ENCODE measurements at regions not wholly inside any gene's neighbourhood (a gene's known extent, or its start where the extent isn't known, plus 50 kb on each side); places are given as distances from the start of the nearest gene placed in this dataset.

- ChIA-PET POLR2A (interaction anchor here (0.5 kb wide), 1 partner anchor 405 kb away, joined by 6 read pairs; no protein-coding TSS in a partner anchor), CTCF (no interaction called here)
- H3K36me3 ChIP-seq (ENCODE audit: control insufficient read depth in 4 of 4, insufficient read depth in 4 of 4, low read length in 3 of 4) = no peaks in the 10 kb centered on the region
- no peak for DNase-seq
- H3K9me3 ChIP-seq (ENCODE audit: control extremely low read depth in 1 of 5, control insufficient read depth in 4 of 5, insufficient read depth in 2 of 5, low read depth in 1 of 5, low read length in 4 of 5) = no peaks in the 10 kb centered on the region
- WGBS (ENCODE audit: insufficient coverage) = 100% methylated on average over 3 of the region's 5 CpGs
- H3K4me1 ChIP-seq (ENCODE audit: control extremely low read depth in 1 of 4, control insufficient read depth in 4 of 4, insufficient read depth in 4 of 4, low read length in 3 of 4) = peaks cover 0 to 8% (median 5%) of the 10 kb centered on the region in 4 experiments
- no peaks in the 10 kb centered on the region for H3K27me3 ChIP-seq (replicated peaks in 2 of 5; ENCODE audit: control insufficient read depth in 4 of 5, insufficient read depth in 5 of 5, low read length in 4 of 5)
- no peak overlapping the region for H3K27ac ChIP-seq (ENCODE audit: insufficient read depth in 1 of 2, low read depth in 1 of 2, low read length in 2 of 2, poor library complexity in 1 of 2, severe bottlenecking in 2 of 2)
- no peak overlapping the region for H3K4me3 ChIP-seq (ENCODE audit: control insufficient read depth in 1 of 7, extremely low read depth in 1 of 7, insufficient read depth in 4 of 7, low read depth in 2 of 7, low read length in 6 of 7)
Observed at GRCh38 chr3:64354221-64354620, 129.0 kb upstream of the PRICKLE2 start.

- 91% methylated on average over 4 of the region's 6 CpGs for WGBS (ENCODE audit: insufficient coverage)
- ChIA-PET POLR2A (no interaction called here), CTCF (no interaction called here)
- DNase-seq = no peak
- Histone ChIP-seq H3K4me3 (ENCODE audit: control insufficient read depth in 1 of 7, extremely low read depth in 1 of 7, insufficient read depth in 4 of 7, low read depth in 2 of 7, low read length in 6 of 7) (no peak overlapping the region), H3K9me3 (ENCODE audit: control extremely low read depth in 1 of 5, control insufficient read depth in 4 of 5, insufficient read depth in 2 of 5, low read depth in 1 of 5, low read length in 4 of 5) (no peaks in the 10 kb centered on the region), H3K27me3 (replicated peaks in 2 of 5; ENCODE audit: control insufficient read depth in 4 of 5, insufficient read depth in 5 of 5, low read length in 4 of 5) (no peaks in the 10 kb centered on the region), H3K36me3 (ENCODE audit: control insufficient read depth in 4 of 4, insufficient read depth in 4 of 4, low read length in 3 of 4) (no peaks in the 10 kb centered on the region), H3K4me1 (ENCODE audit: control extremely low read depth in 1 of 4, control insufficient read depth in 4 of 4, insufficient read depth in 4 of 4, low read length in 3 of 4) (peaks cover 0 to 8% (median 5%) of the 10 kb centered on the region in 4 experiments), H3K27ac (ENCODE audit: insufficient read depth in 1 of 2, low read depth in 1 of 2, low read length in 2 of 2, poor library complexity in 1 of 2, severe bottlenecking in 2 of 2) (no peak overlapping the region)
Observed at GRCh38 chr3:64353226-64353625, 128.0 kb upstream of the PRICKLE2 start.

- CTCF ChIA-PET = no interaction called here
- no peaks in the 10 kb centered on the region for H3K9me3 ChIP-seq (ENCODE audit: control extremely low read depth in 1 of 5, control insufficient read depth in 4 of 5, insufficient read depth in 2 of 5, low read depth in 1 of 5, low read length in 4 of 5)
- peaks cover 0 to 8% (median 5%) of the 10 kb centered on the region in 4 experiments for H3K4me1 ChIP-seq (ENCODE audit: control extremely low read depth in 1 of 4, control insufficient read depth in 4 of 4, insufficient read depth in 4 of 4, low read length in 3 of 4)
- H3K36me3 ChIP-seq (ENCODE audit: control insufficient read depth in 4 of 4, insufficient read depth in 4 of 4, low read length in 3 of 4) = no peaks in the 10 kb centered on the region
- H3K27ac ChIP-seq (ENCODE audit: insufficient read depth in 1 of 2, low read depth in 1 of 2, low read length in 2 of 2, poor library complexity in 1 of 2, severe bottlenecking in 2 of 2) = no peak overlapping the region
- POLR2A ChIA-PET = no interaction called here
- DNase-seq = no peak
- WGBS (ENCODE audit: insufficient coverage) = no CpG with 5 or more reads among the region's 1 CpG
- no peak overlapping the region for H3K4me3 ChIP-seq (ENCODE audit: control insufficient read depth in 1 of 7, extremely low read depth in 1 of 7, insufficient read depth in 4 of 7, low read depth in 2 of 7, low read length in 6 of 7)
- H3K27me3 ChIP-seq (replicated peaks in 2 of 5; ENCODE audit: control insufficient read depth in 4 of 5, insufficient read depth in 5 of 5, low read length in 4 of 5) = no peaks in the 10 kb centered on the region
Observed at GRCh38 chr3:64352639-64352992, 127.3 kb upstream of the PRICKLE2 start.

GRCh38 chr3:64351713-64352638 is 126.7 kb upstream of the PRICKLE2 start:
- ChIA-PET POLR2A (no interaction called here), CTCF (no interaction called here)
- H3K27me3 ChIP-seq (replicated peaks in 2 of 5; ENCODE audit: control insufficient read depth in 4 of 5, insufficient read depth in 5 of 5, low read length in 4 of 5) = no peaks in the 10 kb centered on the region
- no peaks in the 10 kb centered on the region for H3K9me3 ChIP-seq (ENCODE audit: control extremely low read depth in 1 of 5, control insufficient read depth in 4 of 5, insufficient read depth in 2 of 5, low read depth in 1 of 5, low read length in 4 of 5)
- H3K4me3 ChIP-seq (ENCODE audit: control insufficient read depth in 1 of 7, extremely low read depth in 1 of 7, insufficient read depth in 4 of 7, low read depth in 2 of 7, low read length in 6 of 7) = no peak overlapping the region
- WGBS (ENCODE audit: insufficient coverage) = 87% methylated on average over 4 of the region's 7 CpGs
- peaks cover 0 to 8% (median 5%) of the 10 kb centered on the region in 4 experiments for H3K4me1 ChIP-seq (ENCODE audit: control extremely low read depth in 1 of 4, control insufficient read depth in 4 of 4, insufficient read depth in 4 of 4, low read length in 3 of 4)
- H3K27ac ChIP-seq (ENCODE audit: insufficient read depth in 1 of 2, low read depth in 1 of 2, low read length in 2 of 2, poor library complexity in 1 of 2, severe bottlenecking in 2 of 2) = no peak overlapping the region
- no peaks in the 10 kb centered on the region for H3K36me3 ChIP-seq (ENCODE audit: control insufficient read depth in 4 of 4, insufficient read depth in 4 of 4, low read length in 3 of 4)
- DNase-seq = no peak

- WGBS (ENCODE audit: insufficient coverage) = 100% methylated on average over 2 of the region's 6 CpGs
Observed at GRCh38 chr3:64349551-64349950, 124.3 kb upstream of the PRICKLE2 start.

GRCh38 chr3:64345371-64345770 is 120.1 kb upstream of the PRICKLE2 start:
- Histone ChIP-seq H3K4me3 (ENCODE audit: control insufficient read depth in 1 of 7, extremely low read depth in 1 of 7, insufficient read depth in 4 of 7, low read depth in 2 of 7, low read length in 6 of 7) (no peak overlapping the region), H3K27ac (ENCODE audit: insufficient read depth in 1 of 2, low read depth in 1 of 2, low read length in 2 of 2, poor library complexity in 1 of 2, severe bottlenecking in 2 of 2) (no peak overlapping the region), H3K9me3 (ENCODE audit: control extremely low read depth in 1 of 5, control insufficient read depth in 4 of 5, insufficient read depth in 2 of 5, low read depth in 1 of 5, low read length in 4 of 5) (no peaks in the 10 kb centered on the region), H3K4me1 (ENCODE audit: control extremely low read depth in 1 of 4, control insufficient read depth in 4 of 4, insufficient read depth in 4 of 4, low read length in 3 of 4) (no peaks in the 10 kb centered on the region), H3K27me3 (replicated peaks in 2 of 5; ENCODE audit: control insufficient read depth in 4 of 5, insufficient read depth in 5 of 5, low read length in 4 of 5) (peaks cover 0 to 2% (median 0%) of the 10 kb centered on the region in 5 experiments), H3K36me3 (ENCODE audit: control insufficient read depth in 4 of 4, insufficient read depth in 4 of 4, low read length in 3 of 4) (no peaks in the 10 kb centered on the region)
- ChIA-PET POLR2A (no interaction called here), CTCF (no interaction called here)
- WGBS (ENCODE audit: insufficient coverage) = 100% methylated on average over 2 of the region's 2 CpGs
- DNase-seq = no peak

More at GRCh38 chr3:64349551-64349950, 124.3 kb upstream of the PRICKLE2 start:
- Histone ChIP-seq H3K36me3 (ENCODE audit: control insufficient read depth in 4 of 4, insufficient read depth in 4 of 4, low read length in 3 of 4) (no peaks in the 10 kb centered on the region), H3K27me3 (replicated peaks in 2 of 5; ENCODE audit: control insufficient read depth in 4 of 5, insufficient read depth in 5 of 5, low read length in 4 of 5) (no peaks in the 10 kb centered on the region), H3K4me3 (ENCODE audit: control insufficient read depth in 1 of 7, extremely low read depth in 1 of 7, insufficient read depth in 4 of 7, low read depth in 2 of 7, low read length in 6 of 7) (no peak overlapping the region), H3K9me3 (ENCODE audit: control extremely low read depth in 1 of 5, control insufficient read depth in 4 of 5, insufficient read depth in 2 of 5, low read depth in 1 of 5, low read length in 4 of 5) (no peaks in the 10 kb centered on the region), H3K27ac (ENCODE audit: insufficient read depth in 1 of 2, low read depth in 1 of 2, low read length in 2 of 2, poor library complexity in 1 of 2, severe bottlenecking in 2 of 2) (no peak overlapping the region), H3K4me1 (ENCODE audit: control extremely low read depth in 1 of 4, control insufficient read depth in 4 of 4, insufficient read depth in 4 of 4, low read length in 3 of 4) (no peaks in the 10 kb centered on the region)
- ChIA-PET POLR2A (no interaction called here), CTCF (no interaction called here)
- DNase-seq = no peak

GRCh38 chr3:64344721-64345207 is 119.5 kb upstream of the PRICKLE2 start:
- DNase-seq = no peak

More at GRCh38 chr3:64344721-64345207, 119.5 kb upstream of the PRICKLE2 start:
- Histone ChIP-seq H3K9me3 (ENCODE audit: control extremely low read depth in 1 of 5, control insufficient read depth in 4 of 5, insufficient read depth in 2 of 5, low read depth in 1 of 5, low read length in 4 of 5) (no peaks in the 10 kb centered on the region), H3K36me3 (ENCODE audit: control insufficient read depth in 4 of 4, insufficient read depth in 4 of 4, low read length in 3 of 4) (no peaks in the 10 kb centered on the region), H3K27ac (ENCODE audit: insufficient read depth in 1 of 2, low read depth in 1 of 2, low read length in 2 of 2, poor library complexity in 1 of 2, severe bottlenecking in 2 of 2) (no peak overlapping the region), H3K4me3 (ENCODE audit: control insufficient read depth in 1 of 7, extremely low read depth in 1 of 7, insufficient read depth in 4 of 7, low read depth in 2 of 7, low read length in 6 of 7) (no peak overlapping the region), H3K4me1 (ENCODE audit: control extremely low read depth in 1 of 4, control insufficient read depth in 4 of 4, insufficient read depth in 4 of 4, low read length in 3 of 4) (no peaks in the 10 kb centered on the region), H3K27me3 (replicated peaks in 2 of 5; ENCODE audit: control insufficient read depth in 4 of 5, insufficient read depth in 5 of 5, low read length in 4 of 5) (peaks cover 0 to 2% (median 0%) of the 10 kb centered on the region in 5 experiments)
- 81% methylated on average over 4 of the region's 4 CpGs for whole genome bisulfite sequencing (ENCODE audit: insufficient coverage)
- CTCF ChIA-PET = no interaction called here
- POLR2A ChIA-PET = no interaction called here
